Suppressor macrophage (primary cell): ENCODE measurements at regions not wholly inside any gene's neighbourhood (a gene's known extent, or its start where the extent isn't known, plus 50 kb on each side); places are given as distances from the start of the nearest gene placed in this dataset.

Experiments
- DNase-seq, 4 experiments: peaks; one replicate each; pipeline ENCODE4 v3.0.0-alpha.2; 2020 to 2022

DNA sequence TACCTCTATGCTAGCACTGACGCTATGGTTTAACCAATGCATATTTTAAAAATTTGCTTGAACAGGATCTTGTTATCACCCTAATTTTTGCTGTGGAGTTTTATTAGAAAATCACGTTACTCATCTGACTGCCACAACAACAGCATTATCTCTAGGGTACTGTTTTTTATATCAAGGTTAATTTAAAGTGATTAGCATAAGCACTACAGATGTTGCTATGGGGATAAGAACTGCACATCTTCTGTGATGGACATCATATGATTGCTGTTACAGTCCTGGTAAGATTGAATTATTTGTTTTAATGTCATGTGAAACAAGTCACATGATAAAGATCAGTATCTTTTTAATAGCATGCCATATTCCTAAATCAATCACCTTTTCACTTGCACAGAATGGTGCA, 492.2 kb upstream of the ROBO2 start:
- DNase-seq: no peak

DNA sequence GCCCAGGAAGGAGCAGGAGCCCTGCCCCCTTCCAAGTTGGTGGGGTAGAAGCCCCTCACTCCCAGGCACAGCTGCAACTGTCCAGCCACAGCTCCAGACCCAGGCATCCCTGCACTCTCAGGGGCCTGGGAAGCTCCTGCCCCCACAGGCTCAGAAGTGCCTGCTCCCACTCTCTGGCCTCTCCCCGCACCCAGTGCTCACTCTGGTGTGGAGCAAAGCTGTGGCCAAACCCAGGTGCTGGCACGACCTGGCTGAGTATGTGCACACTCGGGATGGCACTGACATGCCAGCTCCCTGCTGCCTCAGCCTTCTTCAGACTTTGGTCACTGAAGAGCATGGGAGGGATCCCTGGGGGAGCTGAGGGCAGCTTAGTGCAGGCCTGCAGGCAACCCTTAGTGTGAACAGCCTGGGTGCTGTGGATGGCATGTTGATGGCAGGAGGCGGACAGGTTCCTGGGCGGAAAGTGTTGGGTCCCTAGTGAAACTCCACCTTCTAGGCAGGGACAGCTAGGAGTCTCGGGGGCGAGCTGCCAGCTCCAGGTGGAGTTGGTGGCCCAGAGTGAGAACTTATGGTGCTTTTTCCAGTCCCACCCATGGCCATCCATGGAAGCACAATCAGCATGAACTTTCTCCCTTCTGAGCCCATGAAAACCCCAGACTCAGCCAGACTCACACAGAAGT, 489.2 kb upstream of the ROBO2 start:
- no peak for DNase-seq

DNA sequence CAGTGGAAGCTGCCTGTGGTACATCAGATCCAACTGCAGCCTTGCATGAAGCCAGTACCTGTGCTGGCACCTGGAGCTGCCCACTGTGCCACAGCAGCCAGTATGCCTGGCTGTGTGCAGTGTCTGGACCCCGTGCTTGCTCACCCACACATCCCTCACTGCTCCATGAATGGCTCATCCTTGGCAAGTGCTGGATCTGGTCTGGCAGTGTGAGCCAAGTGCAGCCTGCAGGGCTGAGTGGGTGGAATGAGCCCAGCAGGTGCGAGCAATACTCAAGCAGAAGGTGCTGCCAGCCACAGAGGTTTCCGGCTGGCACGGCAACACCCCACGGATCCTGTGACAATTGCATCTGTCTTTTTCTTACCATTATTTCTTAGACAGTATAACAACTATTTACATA, 488.2 kb upstream of the ROBO2 start:
- no peak for DNase-seq

DNA sequence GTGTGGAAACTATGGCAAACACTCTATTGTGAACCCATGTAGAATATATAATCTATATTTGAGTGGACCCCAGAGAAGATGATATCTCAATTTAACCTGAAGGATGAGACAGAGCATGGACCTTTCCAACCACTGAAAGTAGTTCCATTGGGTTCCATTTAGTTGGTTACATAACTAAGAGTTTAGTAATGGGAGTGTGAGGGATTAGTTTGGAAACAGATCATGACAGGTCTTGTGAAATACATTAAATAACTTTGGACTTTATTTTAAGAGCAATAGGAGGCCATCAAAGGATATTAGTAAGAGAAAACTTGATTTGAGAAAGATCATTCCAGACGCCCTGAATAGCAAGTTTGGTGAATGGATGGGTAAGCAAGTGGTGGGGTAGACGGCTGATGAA, 487.2 kb upstream of the ROBO2 start:
- no peak for DNase-seq

DNA sequence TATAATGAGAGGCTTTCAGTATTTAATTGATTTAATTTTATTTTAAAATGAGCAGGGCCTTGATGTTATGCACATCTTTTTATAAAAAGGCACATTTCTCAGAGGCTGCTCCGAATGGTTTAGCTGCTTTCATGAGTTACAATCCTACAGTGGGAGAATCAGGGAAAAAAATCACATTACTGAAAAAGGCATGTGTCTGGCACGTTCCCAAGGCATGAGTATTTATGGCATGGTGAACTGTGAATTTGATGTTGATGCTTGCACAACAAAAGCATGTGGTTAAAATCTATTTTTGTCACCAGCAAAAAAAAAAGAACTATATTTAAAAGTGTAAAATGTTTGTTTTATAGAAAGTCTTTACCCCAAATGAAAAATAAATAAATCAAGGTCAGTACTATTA, 485.2 kb upstream of the ROBO2 start:
- DNase-seq: no peak

DNA sequence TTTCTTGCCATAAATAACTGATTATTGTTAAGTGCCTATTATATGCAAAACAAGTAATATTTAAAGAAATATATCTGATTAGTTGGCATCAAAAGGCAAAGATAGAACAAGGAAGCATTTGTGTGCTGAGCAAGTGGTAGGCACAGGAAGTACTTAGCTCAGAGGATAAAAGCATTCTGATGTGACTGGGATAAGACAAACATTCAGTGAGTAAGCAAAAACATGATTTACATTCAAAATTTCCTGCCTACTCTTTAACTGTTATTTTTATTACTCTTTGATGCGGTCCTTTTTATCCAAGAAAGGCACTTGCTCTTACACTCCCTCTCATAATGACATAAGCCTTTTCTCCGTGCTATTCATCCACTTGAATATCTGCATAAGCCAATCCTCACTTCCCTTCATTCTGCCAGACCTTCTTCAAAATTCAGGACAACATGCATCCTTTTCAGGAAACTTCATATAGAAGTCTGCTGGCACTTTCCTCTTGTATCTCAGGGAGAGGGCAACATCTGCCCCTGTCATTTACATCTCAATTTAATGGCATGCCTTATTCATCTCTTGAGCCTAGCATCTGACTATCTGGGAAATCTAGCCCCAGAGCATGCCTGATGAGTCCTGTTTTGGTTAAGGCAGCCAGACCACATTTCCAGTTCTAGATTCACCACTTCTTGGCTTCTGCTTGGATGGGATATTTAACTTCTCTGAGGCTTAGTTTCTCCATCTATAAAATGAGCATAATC, 478.2 kb upstream of the ROBO2 start:
- no peak for DNase-seq

DNA sequence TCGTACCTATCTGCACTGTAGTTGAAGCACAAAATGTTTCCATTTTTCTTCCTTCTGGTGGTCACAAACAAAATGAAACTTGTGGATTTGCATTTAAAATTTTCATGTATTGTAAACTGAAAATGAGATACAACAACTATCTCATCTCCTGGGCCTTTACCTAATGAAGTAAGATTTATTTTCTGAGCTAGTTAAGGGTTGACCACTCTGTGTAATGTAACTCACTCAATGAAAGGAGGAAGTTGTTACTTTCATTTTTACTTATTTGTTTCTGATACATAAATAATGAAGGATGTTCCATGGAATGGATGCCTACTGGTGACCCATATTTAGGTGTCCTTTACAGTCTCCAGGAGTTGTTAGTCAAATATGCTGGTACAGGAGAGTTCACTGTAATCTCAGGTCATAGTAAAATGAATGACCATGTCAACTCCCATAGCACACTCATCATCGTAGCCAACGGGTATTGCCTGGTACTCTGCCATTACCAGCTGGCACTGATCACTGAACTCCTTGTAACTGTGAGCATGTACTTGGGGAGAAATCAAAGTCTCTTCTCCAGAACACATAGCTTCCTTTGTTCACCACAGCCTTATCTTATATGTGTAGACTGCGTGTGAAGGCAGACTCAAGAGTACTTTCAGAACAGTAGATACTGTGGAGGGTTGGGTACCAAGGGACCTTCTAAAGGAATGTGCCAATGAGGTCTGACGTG, 474.2 kb upstream of the ROBO2 start:
- no peak for DNase-seq

DNA sequence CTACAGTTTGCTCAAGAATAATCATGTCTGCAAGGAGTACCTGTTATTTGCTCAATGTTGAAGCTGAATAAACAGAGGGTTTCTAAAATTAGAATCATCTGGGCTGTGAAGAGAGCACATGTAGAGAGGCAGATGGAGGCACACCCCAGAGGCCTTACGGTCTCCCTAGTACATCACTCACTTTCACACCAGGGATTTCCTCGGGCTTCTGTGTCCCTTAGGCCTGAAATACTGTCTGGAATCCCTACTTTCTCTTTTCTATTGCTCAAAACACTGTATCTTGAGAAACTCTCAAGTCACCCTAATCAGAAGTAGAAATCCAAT, 473.7 kb upstream of the ROBO2 start:
- DNase-seq: no peak

DNA sequence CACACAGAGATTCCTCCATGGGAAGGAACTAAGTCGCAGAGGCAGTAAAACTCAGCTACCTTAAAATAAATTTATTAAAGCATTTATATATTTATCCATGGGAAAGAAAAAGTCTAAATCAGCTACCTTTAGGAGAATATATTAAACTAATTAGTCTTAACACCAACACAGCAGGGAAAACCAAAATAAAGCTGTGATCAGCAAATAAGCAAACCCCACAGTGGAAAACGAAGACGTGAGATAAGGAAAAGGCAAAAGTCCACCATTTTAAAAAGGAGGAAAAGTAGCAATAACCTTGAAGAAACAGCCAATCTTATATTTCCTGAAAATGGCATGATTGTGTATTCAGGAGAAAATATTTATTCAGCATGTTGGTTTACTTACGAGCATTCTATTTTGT, 473.0 kb upstream of the ROBO2 start:
- no peak for DNase-seq

DNA sequence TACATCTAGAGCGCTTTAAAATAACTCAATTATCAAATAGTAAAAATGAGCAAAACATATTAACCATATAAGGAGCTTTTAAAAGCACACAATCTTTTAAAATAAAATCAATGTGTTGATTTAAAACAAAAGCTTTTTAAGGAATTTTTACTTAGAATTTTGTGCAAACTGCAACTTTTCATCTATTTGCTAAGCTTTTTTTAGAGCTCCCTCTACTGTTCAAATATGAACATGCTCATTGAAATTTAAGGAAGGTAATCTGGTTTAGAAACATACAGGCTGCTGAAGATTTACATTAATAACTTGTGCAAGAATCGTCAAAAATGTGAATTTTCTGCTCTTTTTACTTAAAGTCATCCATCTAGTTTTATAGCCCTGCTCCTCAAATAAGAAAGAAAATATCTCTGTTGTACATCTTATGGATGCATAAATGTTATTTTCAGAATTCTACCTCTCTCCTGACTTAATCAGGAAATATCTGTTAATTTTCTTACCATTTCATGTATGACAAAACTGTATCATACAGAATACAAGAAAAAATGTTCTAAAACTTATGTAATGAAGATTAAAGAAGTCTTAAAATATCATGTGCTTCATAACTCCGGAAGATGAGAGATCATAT, 469.4 kb upstream of the ROBO2 start:
- peak in 2 of 4 experiments; percentile 39 to 41 for DNase-seq

DNA sequence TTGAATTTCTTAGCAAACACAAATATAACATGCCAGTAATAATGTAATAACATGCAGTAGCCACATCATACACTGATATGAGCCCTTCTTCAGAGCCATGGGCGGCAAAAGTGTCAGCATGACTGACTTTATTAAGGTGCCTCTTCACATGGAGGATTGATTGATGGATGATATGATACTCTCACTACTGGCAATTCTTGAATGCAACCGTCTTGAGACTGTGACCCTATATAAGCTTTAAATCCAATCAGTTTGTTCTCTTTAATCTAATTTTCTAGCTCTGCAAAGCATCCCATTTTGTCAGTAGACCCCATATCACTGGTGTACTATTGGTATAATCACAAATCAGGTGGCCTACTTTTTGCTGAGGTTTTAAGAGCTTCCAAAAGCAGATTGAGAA, 463.7 kb upstream of the ROBO2 start:
- no peak for DNase-seq

DNA sequence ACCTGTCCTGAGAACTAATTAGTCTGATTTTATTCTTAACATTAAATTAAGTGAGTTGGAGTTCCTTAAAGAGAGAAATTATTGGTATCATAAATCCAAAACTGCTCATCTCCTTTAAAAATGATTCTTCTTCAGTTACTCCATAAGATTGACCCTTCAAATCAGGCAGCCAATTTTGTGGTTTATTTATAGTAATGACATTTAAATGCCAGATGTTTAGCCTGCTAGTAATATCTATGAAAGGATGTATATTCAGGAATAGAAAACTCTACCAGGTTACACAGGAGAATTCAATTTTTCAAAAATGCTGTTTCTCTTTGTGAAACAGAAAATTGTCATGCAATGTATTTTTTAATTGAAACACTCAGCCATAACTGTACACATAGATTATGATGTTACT, 457.8 kb upstream of the ROBO2 start:
- DNase-seq: no peak

DNA sequence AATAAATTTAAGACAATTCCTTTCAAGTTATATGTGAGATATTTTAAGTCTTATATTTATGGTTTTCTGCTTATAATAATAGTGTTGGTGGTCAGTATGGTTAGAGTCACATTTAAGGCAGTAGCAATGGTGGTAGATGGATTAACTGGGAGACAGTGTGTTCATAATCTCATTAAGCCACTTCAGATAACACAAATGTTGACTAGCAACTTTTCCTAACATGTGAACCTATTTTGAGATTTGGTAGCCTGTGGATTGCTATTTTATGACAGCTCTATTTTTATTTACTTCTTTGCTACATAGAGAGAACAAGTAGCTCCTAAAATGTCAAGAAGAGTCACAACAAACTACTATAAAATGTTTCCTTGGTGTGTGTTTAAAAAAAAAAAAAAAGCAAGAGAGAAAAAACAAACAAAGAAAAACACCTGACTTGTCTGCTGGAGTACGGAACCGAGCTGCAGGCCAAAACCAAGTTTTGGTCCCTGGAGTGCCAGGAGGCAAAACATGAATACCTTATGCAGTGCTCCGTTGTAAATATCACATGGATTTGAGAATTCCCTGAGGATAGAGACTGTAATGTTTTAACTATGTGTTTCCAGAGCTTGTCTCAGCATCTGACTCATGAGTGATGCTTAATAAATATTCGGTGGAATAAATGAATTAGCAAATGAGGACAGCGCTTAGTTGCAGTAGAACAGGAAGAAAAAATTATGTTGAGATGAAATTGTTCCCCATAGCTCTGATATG, 457.1 kb upstream of the ROBO2 start:
- no peak for DNase-seq

DNA sequence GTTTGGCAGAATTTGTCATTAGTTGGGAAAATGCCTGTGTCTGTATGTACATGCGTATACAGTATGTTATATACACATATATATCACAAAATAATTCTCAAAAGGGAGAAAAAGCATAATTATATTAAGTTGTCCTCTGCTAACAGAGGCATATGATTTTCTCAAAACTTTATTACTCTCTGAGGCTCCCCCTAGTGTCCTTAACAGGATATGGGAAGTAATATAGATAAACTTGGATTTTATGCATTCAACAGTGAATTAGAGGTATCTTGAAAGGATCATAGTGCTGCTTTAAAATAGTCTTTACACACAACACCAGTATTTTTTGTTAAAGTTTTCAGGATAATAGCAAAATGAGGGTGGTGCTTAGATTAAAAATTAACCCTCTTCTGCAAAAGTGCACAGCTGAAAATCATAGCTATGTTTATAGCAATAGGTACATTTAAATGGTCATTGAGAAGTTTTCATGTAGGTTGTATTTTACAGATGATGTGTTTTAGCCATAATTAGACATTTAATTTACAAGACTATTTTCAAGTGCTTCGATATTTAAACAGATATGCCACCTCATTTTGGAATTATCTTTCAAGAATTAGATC, 454.0 kb upstream of the ROBO2 start:
- DNase-seq: peak in 2 of 4 experiments; percentile 5 to 33

DNA sequence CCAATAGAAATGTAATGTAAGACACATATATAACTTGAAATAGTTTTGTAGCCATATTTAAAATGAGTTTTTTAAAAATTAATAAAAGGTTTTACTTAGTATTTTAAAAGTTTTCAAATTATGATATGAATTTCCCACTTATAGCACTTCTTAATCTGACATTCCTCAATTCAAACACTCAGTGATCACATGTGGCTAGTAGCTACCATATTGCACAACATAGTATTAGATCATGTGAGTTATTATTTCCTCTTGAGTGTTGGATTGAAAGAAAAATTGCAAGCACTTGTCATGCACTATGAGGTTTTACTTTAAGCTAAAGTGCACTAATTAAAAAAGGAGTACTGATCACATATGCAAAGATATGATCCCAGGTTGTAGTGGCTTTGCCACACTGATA, 453.4 kb upstream of the ROBO2 start:
- peak in 2 of 4 experiments; percentile 1 to 2 for DNase-seq

DNA sequence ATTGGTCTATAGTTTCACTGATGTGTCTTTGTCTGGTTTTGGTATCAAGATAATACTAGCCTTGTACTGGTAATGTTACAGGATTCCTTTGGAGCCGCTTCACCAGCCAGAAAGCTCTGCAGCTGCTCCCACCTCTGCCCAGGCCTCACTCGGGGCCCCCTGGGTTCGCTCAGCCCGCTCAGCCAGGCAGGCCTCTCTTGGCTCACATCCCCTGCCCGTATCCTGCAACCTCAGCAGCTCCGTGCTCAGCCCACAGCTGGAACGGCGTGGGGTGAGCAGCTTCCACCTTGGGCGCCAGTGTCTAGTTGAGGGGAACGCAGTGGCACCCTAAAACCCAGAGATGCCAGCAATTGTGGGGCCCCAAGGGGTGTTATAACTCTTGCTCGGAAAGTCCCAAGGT, 429.7 kb upstream of the ROBO2 start:
- DNase-seq: no peak

DNA sequence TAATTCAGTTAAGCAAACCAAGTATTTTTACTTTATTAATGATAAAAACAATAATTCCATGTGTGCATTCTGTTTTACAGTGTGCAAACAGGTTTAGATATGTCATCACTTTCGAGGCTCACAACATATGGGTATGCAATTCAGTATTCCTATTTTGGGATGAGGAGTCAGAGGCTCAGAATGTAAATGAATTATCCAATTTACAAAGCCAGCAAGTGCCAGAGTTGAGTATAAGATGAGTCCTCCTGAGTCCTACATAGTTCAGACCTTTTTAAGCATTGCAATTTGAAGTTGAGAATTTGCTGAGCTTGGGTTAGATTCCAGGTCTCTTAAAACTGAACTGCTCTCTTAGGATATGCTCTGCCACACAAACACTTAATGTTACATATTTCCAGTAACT, 424.2 kb upstream of the ROBO2 start:
- no peak for DNase-seq

DNA sequence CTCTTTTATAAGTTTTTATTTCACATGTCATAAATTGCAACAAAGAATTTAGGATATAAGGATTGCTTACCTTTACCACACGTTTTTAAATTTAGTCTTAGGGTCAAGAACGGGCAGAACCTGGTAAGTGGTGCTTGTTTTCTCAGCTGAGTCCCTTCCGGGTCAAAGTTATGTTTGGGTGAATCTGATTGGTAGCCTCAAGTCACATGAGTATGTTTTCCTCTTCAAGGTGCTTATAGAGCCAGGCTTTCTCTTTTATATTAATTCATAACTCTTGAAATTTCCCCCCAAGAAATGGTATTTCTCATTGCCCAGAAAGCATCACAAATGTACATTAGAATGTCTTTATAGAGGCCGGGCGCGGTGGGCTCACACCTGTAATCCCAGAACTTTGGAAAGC, 415.7 kb upstream of the ROBO2 start:
- DNase-seq: no peak

DNA sequence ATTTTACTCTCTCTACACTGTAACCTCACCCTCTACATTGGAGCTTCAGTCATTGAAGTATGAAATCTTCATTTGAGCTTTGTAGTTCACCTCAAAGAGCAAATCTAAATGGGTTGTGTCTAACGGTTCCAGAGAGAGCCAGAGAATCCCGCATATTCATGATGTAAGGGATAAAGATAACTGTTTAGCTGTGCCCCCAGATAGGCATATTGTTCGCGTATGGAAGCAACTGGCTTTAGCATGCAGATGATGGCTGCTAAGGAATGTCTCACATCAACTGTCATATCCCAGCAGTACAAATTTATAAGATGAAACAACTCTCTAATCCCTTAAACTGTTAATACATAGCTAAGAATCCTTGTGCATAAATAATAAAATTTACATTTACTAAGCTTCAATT, 412.7 kb upstream of the ROBO2 start:
- no peak for DNase-seq

DNA sequence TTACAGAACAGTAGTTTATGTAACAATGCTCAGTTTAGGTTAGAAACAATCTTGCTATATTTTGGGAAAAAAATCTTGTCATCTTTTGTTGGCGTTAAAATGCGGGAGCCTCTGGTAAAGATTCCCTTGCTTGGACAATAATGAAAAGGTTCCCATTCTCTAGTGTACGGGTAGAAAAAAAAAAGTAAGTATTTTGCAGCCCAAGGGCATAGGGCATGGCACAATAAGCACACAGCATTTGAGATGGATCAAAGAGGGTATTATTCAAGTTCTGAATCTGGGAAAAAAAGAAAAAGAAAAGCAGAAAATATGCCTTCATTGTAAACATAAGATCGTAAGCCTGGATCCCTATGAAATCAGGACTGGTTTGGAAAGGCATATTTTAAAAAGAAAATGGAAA, 408.6 kb upstream of the ROBO2 start:
- DNase-seq: no peak

DNA sequence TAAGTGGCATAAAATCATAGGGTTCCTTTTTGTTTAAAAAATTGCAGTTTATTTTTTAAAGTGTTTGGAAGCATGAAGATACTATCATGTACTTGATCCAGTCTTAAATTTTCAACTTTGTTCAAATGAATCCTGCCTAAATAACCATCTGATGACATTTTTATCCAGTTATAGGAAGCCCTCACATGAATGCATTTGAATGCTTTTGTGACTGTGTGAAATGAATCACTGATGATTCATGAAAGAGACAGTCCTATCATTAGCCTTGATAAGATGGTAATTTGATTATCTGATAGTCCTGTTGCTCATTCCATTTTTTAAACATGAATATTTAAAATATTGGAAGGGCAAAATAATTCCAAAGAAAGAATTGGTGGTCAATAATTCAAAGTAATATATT, 401.9 kb upstream of the ROBO2 start:
- no peak for DNase-seq

DNA sequence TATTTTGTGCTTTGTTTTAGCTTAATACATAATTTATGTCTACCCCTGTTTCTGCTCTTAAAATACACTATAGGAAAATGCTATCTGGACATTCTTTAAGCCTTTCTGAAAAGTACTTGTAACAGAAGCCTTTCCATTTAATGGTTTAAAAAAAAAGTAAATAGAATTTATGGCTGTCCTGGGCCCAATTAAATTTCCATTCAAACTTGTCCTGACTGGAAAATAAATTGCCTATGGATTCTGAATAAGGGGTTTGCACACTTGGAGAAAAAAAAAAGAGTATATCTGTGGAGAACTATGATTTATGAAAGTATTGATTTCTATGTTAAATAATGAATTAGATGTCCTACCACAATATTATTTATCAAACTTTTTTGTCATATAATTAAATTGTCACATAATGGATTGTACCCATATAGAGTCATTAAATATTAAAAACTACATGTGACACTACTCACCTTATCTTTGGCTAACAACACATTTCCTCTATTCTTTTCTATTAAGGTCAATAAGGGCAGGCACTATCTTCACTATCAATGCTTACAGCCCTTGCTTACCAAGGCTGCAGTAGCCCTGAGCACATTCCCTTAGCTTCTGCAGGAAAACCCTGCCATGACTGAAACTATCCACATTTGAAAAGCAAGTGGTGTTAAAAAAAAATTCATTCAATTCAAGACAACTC, 396.1 kb upstream of the ROBO2 start:
- no peak for DNase-seq
